GM12878 (cell line): ENCODE measurements at regions not wholly inside any gene's neighbourhood (a gene's known extent, or its start where the extent isn't known, plus 50 kb on each side); places are given as distances from the start of the nearest gene placed in this dataset.

ENCODE experiments used
- ATAC-seq: fragments of 200-7000 bp; cut with Tn5 transposase; 3 replicates; pipeline ENCODE4 v1.9.1; 2020; ENCODE audit warnings: mild to moderate bottlenecking, moderate library complexity
- BruUV-seq: library from RNA; stranded (reverse); fragments of 400-500 nt; replicated peaks from 2 replicates; lab custom pipeline; 2021; lab: Mats Ljungman, UMichigan
- CTCF ChIA-PET: fragments of 300-600 bp; sonication (Branson Sonifier 250); formaldehyde crosslinking; extraction: SDS; loops from one replicate; lab custom pipeline; 2021; ENCODE audit warnings: inconsistent platforms; lab: Yijun Ruan, JAX
- POLR2A ChIA-PET: fragments of 350-600 bp; formaldehyde crosslinking; extraction: SDS; loops from one replicate; lab custom pipeline; 2021; ENCODE audit warnings: inconsistent platforms; lab: Charles Lee
- RAD21 ChIA-PET: fragments of 300-600 bp; sonication (Branson Sonifier 250); formaldehyde crosslinking; loops from one replicate; lab custom pipeline; 2023; ENCODE audit warnings: antibody characterized with exemption; ENCODE audit not compliant: unreplicated experiment; lab: Charles Lee
- SMC1A ChIA-PET: fragments of 300-600 bp; sonication (Branson Sonifier 250); formaldehyde crosslinking; loops from one replicate; lab custom pipeline; 2023; ENCODE audit not compliant: unreplicated experiment, uncharacterized antibody; lab: Charles Lee
- DNase-seq: peaks from one replicate; pipeline ENCODE4 v3.0.0-alpha.2; 2011; ENCODE audit warnings: low read depth, low spot score
- FAIRE-seq: peaks from 3 replicates; lab custom pipeline; 2011; peaks lifted over from hg19 to GRCh38; lab: Jason Lieb, UNC
- H2AFZ ChIP-seq: 2 replicates; pipeline ENCODE4 v1.6.0; 2011; ENCODE audit warnings: low read depth, low read length, control low read depth; ENCODE audit not compliant: control insufficient read depth
- H3K27ac ChIP-seq: 2 replicates; pipeline ENCODE4 v1.5.1; 2011; ENCODE audit warnings: control low read depth; ENCODE audit not compliant: control insufficient read depth, insufficient read depth
- H3K27me3 ChIP-seq, 2 experiments: replicated peaks in 1 of 2; 2 replicates each; pipeline versions ENCODE4 v1.6.0 to v1.6.1; 2011; ENCODE audit warnings: low read length in 1 of 2; ENCODE audit not compliant: control insufficient read depth in 2 of 2, insufficient read depth in 2 of 2
- H3K36me3 ChIP-seq, 2 experiments: 2 replicates each; pipeline ENCODE4 v1.5.1; 2011; ENCODE audit warnings: low read length in 1 of 2; ENCODE audit not compliant: control insufficient read depth in 2 of 2, insufficient read depth in 2 of 2
- H3K4me1 ChIP-seq: 2 replicates; pipeline ENCODE4 v1.6.1; 2011; ENCODE audit warnings: mild to moderate bottlenecking, low read length, moderate library complexity, mixed read lengths; ENCODE audit not compliant: control insufficient read depth, insufficient read depth
- H3K4me2 ChIP-seq: 2 replicates; pipeline ENCODE4 v1.6.0; 2011; ENCODE audit warnings: control low read depth; ENCODE audit not compliant: control insufficient read depth, insufficient read depth
- H3K4me3 ChIP-seq: fragments of 200-600 bp; sonication (generic); 2 replicates; pipeline ENCODE4 v1.5.1; 2016
- H3K79me2 ChIP-seq: 2 replicates; pipeline ENCODE4 v1.6.0; 2011; ENCODE audit warnings: low read length; ENCODE audit not compliant: control insufficient read depth, insufficient read depth
- H3K9ac ChIP-seq: 2 replicates; pipeline ENCODE4 v1.8.0; 2011; ENCODE audit warnings: low read length, control low read depth, mixed read lengths; ENCODE audit not compliant: control insufficient read depth, insufficient read depth
- H3K9me3 ChIP-seq: replicated peaks from 3 replicates; pipeline ENCODE4 v1.5.1; 2011; ENCODE audit warnings: mild to moderate bottlenecking, low read length; ENCODE audit not compliant: control insufficient read depth, insufficient read depth
- H4K20me1 ChIP-seq: 2 replicates; pipeline ENCODE4 v1.6.0; 2011; ENCODE audit not compliant: control insufficient read depth, insufficient read depth
- ASH2L ChIP-seq: fragments of 300-600, 200-600 bp; sonication (generic); IDR thresholded peaks from 2 replicates; pipeline ENCODE4 v1.6.1; 2017; ENCODE audit warnings: low read depth, mild to moderate bottlenecking, borderline replicate concordance
- IRF4 ChIP-seq: IDR thresholded peaks from 2 replicates; pipeline ENCODE4 v1.6.1; 2011; ENCODE audit warnings: low read depth, low read length
- JUND ChIP-seq: IDR thresholded peaks from 2 replicates; pipeline ENCODE4 v1.6.1; 2012; ENCODE audit warnings: low read depth, mild to moderate bottlenecking, low read length, improper control_type of control experiment, moderate library complexity
- MYC ChIP-seq: IDR thresholded peaks from 2 replicates; pipeline ENCODE4 v1.6.1; 2011; ENCODE audit warnings: mild to moderate bottlenecking, low read length, moderate library complexity, inconsistent platforms; ENCODE audit not compliant: insufficient read depth, insufficient replicate concordance, insufficient read length, severe bottlenecking
- NR2C1 ChIP-seq: fragments of 450-650 bp; IDR thresholded peaks from 2 replicates; pipeline ENCODE4 v1.6.1; 2017; ENCODE audit warnings: antibody characterized with exemption, mild to moderate bottlenecking, moderate library complexity
- RAD21 ChIP-seq: IDR thresholded peaks from 2 replicates; pipeline ENCODE4 v1.6.1; 2011; ENCODE audit warnings: mild to moderate bottlenecking, low read depth, low read length, moderate library complexity; ENCODE audit not compliant: insufficient read depth
- SP1 ChIP-seq: IDR thresholded peaks from one replicate; pipeline ENCODE4 v1.6.1; 2011; ENCODE audit warnings: low read depth, low read length
- SUPT20H ChIP-seq: IDR thresholded peaks from 2 replicates; pipeline ENCODE4 v1.6.1; 2011; ENCODE audit warnings: low read depth, mild to moderate bottlenecking, low read length, moderate library complexity, borderline replicate concordance; ENCODE audit not compliant: control insufficient read depth
- TCF3 ChIP-seq: IDR thresholded peaks from 2 replicates; pipeline ENCODE4 v1.6.1; 2012; ENCODE audit warnings: low read depth, mild to moderate bottlenecking, low read length, borderline replicate concordance; ENCODE audit not compliant: insufficient read depth
- TCF7 ChIP-seq: IDR thresholded peaks from 2 replicates; pipeline ENCODE4 v1.6.1; 2014; ENCODE audit warnings: antibody characterized with exemption, borderline replicate concordance
- ZBED1 ChIP-seq: IDR thresholded peaks from 2 replicates; pipeline ENCODE4 v1.6.1; 2016; ENCODE audit warnings: borderline replicate concordance
- ZSCAN29 ChIP-seq: fragments of 450-650 bp; IDR thresholded peaks from 2 replicates; pipeline ENCODE4 v1.6.1; 2017; ENCODE audit warnings: mild to moderate bottlenecking, moderate library complexity
- WGBS: methylation state at CpG from one replicate; pipeline ENCODE4 v1.1.6; 2016; ENCODE audit warnings: low lambda C conversion rate; ENCODE audit not compliant: insufficient replicate concordance, insufficient coverage; ENCODE audit errors: missing lambda C conversion rate; 5-methylcytosine and 5-hydroxymethylcytosine counted together
- in situ Hi-C: fragments of 300-500 bp; cut with MboI; formaldehyde crosslinking; loops from 9 replicates; pipeline ENCODE4 v1.14.3; 2018; ENCODE audit warnings: mixed read lengths
- intact Hi-C: fragments of 100-400 bp; cut with micrococcal nuclease; formaldehyde crosslinking; loops from one replicate; pipeline ENCODE4 v1.14.2; 2022; ENCODE audit not compliant: unreplicated experiment
- TF ChIP-seq, protein P1 (sequence below): IDR thresholded peaks from 2 replicates; pipeline ENCODE4 v1.6.1; 2011; ENCODE audit warnings: borderline replicate concordance, low read depth, mild to moderate bottlenecking, moderate library complexity, low read length; ENCODE audit not compliant: insufficient read depth, poor library complexity, severe bottlenecking
- TF ChIP-seq, protein P2 (sequence below): IDR thresholded peaks from 2 replicates; pipeline ENCODE4 v1.6.1; 2012; ENCODE audit warnings: low read depth, low read length, improper control_type of control experiment
- TF ChIP-seq, protein P3 (sequence below): fragments of 450-650 bp; IDR thresholded peaks from 2 replicates; pipeline ENCODE4 v1.6.1; 2016; ENCODE audit warnings: mild to moderate bottlenecking

DNA sequence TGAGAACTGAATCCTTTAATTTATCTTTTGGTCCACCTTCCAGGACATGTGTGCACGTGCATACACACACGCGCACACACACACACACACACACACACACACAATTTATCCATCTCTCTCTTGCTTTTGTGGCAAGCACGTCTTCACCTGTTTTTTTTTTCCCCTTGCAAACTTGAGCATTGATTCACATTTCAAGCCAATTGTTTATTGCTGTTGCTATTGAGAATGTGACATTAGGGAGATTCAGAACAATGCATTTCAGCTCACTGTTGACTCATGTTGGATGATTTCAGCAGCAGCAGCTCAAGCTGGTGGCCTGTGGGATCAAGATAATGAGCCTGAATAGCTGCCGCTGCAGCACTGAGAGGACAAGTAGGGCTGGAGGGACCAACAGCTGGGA lies 128.9 kb downstream of the SNAPC1 start (continued):
- TF ChIP-seq MYC: no peak
- TF ChIP-seq ASH2L: no peak
- TF ChIP-seq ZBED1: no peak
- TF ChIP-seq JUND: no peak

GRCh38 chr14:61891810-61892209 lies 129.6 kb downstream of the SNAPC1 start:
- Histone ChIP-seq H2AFZ (no peak overlapping the region), H3K79me2 (no peaks in the 10 kb centered on the region), H3K4me2 (no peak overlapping the region), H3K4me1 (peaks cover 18% of the 10 kb centered on the region), H3K9ac (no peak overlapping the region), H3K27ac (no peak overlapping the region), H3K36me3 (no peaks in the 10 kb centered on the region), H4K20me1 (no peaks in the 10 kb centered on the region), H3K9me3 (no peaks in the 10 kb centered on the region), H3K27me3 (no peaks in the 10 kb centered on the region), H3K4me3 (no peak overlapping the region)
- ChIA-PET RAD21 (interaction anchor here (0.7 to 8.9 kb wide), 2 partner anchors 234 to 241 kb away, joined by 3 to 122 read pairs; no protein-coding TSS in a partner anchor), POLR2A (no interaction called here), CTCF (interaction anchor here (2.2 to 9.8 kb wide), 3 partner anchors 31 to 234 kb away, joined by 9 to 170 read pairs (median 24); no protein-coding TSS in a partner anchor), SMC1A (interaction anchor here (1.9 to 4.6 kb wide), 3 partner anchors 26 to 234 kb away, joined by 7 to 30 read pairs (median 29); no protein-coding TSS in a partner anchor)
- in situ Hi-C loops: loop anchor here (10.0 kb wide), 1 partner anchor 233 kb away; no protein-coding TSS in a partner anchor
- intact Hi-C loops: loop anchor here (2.0 kb wide), 1 partner anchor 19 kb away; no protein-coding TSS in a partner anchor
- DNase-seq (no peak), FAIRE-seq (no peak), ATAC-seq (no peak)
- no peak for TF ChIP-seq SUPT20H
- TF ChIP-seq ZSCAN29: no peak
- no peak for TF ChIP-seq TCF3
- no peak for TF ChIP-seq SP1
- no peak for TF ChIP-seq TCF7
- no peak for TF ChIP-seq RAD21
- TF ChIP-seq, protein P1, sequence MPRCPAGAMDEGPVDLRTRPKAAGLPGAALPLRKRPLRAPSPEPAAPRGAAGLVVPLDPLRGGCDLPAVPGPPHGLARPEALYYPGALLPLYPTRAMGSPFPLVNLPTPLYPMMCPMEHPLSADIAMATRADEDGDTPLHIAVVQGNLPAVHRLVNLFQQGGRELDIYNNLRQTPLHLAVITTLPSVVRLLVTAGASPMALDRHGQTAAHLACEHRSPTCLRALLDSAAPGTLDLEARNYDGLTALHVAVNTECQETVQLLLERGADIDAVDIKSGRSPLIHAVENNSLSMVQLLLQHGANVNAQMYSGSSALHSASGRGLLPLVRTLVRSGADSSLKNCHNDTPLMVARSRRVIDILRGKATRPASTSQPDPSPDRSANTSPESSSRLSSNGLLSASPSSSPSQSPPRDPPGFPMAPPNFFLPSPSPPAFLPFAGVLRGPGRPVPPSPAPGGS: no peak
- no peak for TF ChIP-seq IRF4
- TF ChIP-seq, protein P2, sequence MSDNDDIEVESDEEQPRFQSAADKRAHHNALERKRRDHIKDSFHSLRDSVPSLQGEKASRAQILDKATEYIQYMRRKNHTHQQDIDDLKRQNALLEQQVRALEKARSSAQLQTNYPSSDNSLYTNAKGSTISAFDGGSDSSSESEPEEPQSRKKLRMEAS: no peak
- TF ChIP-seq, protein P3, sequence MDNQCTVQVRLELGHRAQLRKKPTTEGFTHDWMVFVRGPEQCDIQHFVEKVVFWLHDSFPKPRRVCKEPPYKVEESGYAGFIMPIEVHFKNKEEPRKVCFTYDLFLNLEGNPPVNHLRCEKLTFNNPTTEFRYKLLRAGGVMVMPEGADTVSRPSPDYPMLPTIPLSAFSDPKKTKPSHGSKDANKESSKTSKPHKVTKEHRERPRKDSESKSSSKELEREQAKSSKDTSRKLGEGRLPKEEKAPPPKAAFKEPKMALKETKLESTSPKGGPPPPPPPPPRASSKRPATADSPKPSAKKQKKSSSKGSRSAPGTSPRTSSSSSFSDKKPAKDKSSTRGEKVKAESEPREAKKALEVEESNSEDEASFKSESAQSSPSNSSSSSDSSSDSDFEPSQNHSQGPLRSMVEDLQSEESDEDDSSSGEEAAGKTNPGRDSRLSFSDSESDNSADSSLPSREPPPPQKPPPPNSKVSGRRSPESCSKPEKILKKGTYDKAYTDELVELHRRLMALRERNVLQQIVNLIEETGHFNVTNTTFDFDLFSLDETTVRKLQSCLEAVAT: no peak
- no peak for TF ChIP-seq NR2C1
- no TSS peak for BruUV-seq
- whole genome bisulfite sequencing: 80% methylated on average over 4 of the region's 4 CpGs
